Activated CD8-positive, alpha-beta memory T cell treated with anti-CD3 and anti-CD28 coated beads for 36 hours (primary cell): ENCODE measurements at regions not wholly inside any gene's neighbourhood (a gene's known extent, or its start where the extent isn't known, plus 50 kb on each side); places are given as distances from the start of the nearest gene placed in this dataset.

Experiments used
- CTCF ChIA-PET: fragments of 350-600 bp; sonication (Branson Sonifier 250); formaldehyde crosslinking; loops from one replicate; lab custom pipeline; 2021; ENCODE audit warnings: antibody characterized with exemption; lab: Charles Lee
- POLR2A ChIA-PET: fragments of 350-600 bp; sonication (Branson Sonifier 250); formaldehyde crosslinking; loops from one replicate; lab custom pipeline; 2021; ENCODE audit warnings: antibody characterized with exemption; lab: Charles Lee

- ChIA-PET CTCF (no interaction called here), POLR2A (no interaction called here)
These were observed 317.5 kb upstream of the SLCO3A1 start for GRCh38 chr15:91535856-91536500.

- ChIA-PET CTCF (no interaction called here), POLR2A (no interaction called here)
These were observed 315.7 kb upstream of the SLCO3A1 start for GRCh38 chr15:91537856-91538255.

- ChIA-PET CTCF (no interaction called here), POLR2A (no interaction called here)
These were observed 314.7 kb upstream of the SLCO3A1 start for GRCh38 chr15:91538782-91539181.

- CTCF ChIA-PET = no interaction called here
- POLR2A ChIA-PET = no interaction called here
These were observed 312.2 kb upstream of the SLCO3A1 start for GRCh38 chr15:91541286-91541685.

GRCh38 chr15:91542226-91542625, 311.3 kb upstream of the SLCO3A1 start:
- ChIA-PET POLR2A (no interaction called here), CTCF (no interaction called here)

GRCh38 chr15:91547356-91547755, 306.2 kb upstream of the SLCO3A1 start:
- ChIA-PET POLR2A (no interaction called here), CTCF (interaction anchor here (0.8 kb wide), 1 partner anchor 913 kb away, joined by 3 read pairs; no protein-coding TSS in a partner anchor)

- POLR2A ChIA-PET = no interaction called here
- CTCF ChIA-PET = no interaction called here
These were observed 305.0 kb upstream of the SLCO3A1 start for GRCh38 chr15:91548549-91548948.

- POLR2A ChIA-PET = no interaction called here
- CTCF ChIA-PET = no interaction called here
These were observed 303.9 kb upstream of the SLCO3A1 start for GRCh38 chr15:91549581-91549980.

GRCh38 chr15:91552555-91552954, 301.0 kb upstream of the SLCO3A1 start:
- POLR2A ChIA-PET = no interaction called here
- CTCF ChIA-PET = no interaction called here

- CTCF ChIA-PET = no interaction called here
These were observed 300.2 kb upstream of the SLCO3A1 start for GRCh38 chr15:91553196-91553854.

GRCh38 chr15:91555312-91555711, 298.2 kb upstream of the SLCO3A1 start:
- CTCF ChIA-PET = no interaction called here

More at GRCh38 chr15:91553196-91553854, 300.2 kb upstream of the SLCO3A1 start:
- POLR2A ChIA-PET = no interaction called here

GRCh38 chr15:91556926-91557325, 296.6 kb upstream of the SLCO3A1 start:
- ChIA-PET CTCF (no interaction called here), POLR2A (no interaction called here)

More at GRCh38 chr15:91555312-91555711, 298.2 kb upstream of the SLCO3A1 start:
- POLR2A ChIA-PET = no interaction called here

GRCh38 chr15:91559066-91559465, 294.4 kb upstream of the SLCO3A1 start:
- CTCF ChIA-PET = no interaction called here

GRCh38 chr15:91561371-91562100, 292.0 kb upstream of the SLCO3A1 start:
- CTCF ChIA-PET = no interaction called here
- POLR2A ChIA-PET = no interaction called here

More at GRCh38 chr15:91559066-91559465, 294.4 kb upstream of the SLCO3A1 start:
- POLR2A ChIA-PET = no interaction called here

- ChIA-PET CTCF (no interaction called here), POLR2A (no interaction called here)
These were observed 290.8 kb upstream of the SLCO3A1 start for GRCh38 chr15:91562698-91563097.

GRCh38 chr15:91564631-91565030, 288.9 kb upstream of the SLCO3A1 start:
- ChIA-PET CTCF (no interaction called here), POLR2A (no interaction called here)

- POLR2A ChIA-PET = no interaction called here
- CTCF ChIA-PET = no interaction called here
These were observed 287.4 kb upstream of the SLCO3A1 start for GRCh38 chr15:91566141-91566540.

GRCh38 chr15:91568036-91568435, 285.5 kb upstream of the SLCO3A1 start:
- CTCF ChIA-PET = no interaction called here
- POLR2A ChIA-PET = no interaction called here

GRCh38 chr15:91572110-91572509, 281.4 kb upstream of the SLCO3A1 start:
- CTCF ChIA-PET = no interaction called here

GRCh38 chr15:91576096-91576495, 277.4 kb upstream of the SLCO3A1 start:
- ChIA-PET POLR2A (no interaction called here), CTCF (interaction anchor here (0.7 kb wide), 1 partner anchor 53 kb away, joined by 3 read pairs; no protein-coding TSS in a partner anchor)

More at GRCh38 chr15:91572110-91572509, 281.4 kb upstream of the SLCO3A1 start:
- POLR2A ChIA-PET = no interaction called here
